Activated naive CD4-positive, alpha-beta T cell treated with anti-CD3 and anti-CD28 coated beads, Interleukin-2, amount 50 U/mL, for 72 hours (primary cell): ENCODE measurements at regions not wholly inside any gene's neighbourhood (a gene's known extent, or its start where the extent isn't known, plus 50 kb on each side); places are given as distances from the start of the nearest gene placed in this dataset.
"Not testable (repeated sequence)": the region's sequence is repeated elsewhere in the genome, so short reads cannot be mapped to it uniquely, and the experiment has no call there.

Experiments used
- ATAC-seq, 2 donors: fragments of 150-1000 bp; cut with Tn5 transposase; 2 replicates each; pipeline ENCODE4 v1.10.0; 2021; ENCODE audit warnings: mild to moderate bottlenecking in 2 of 2, moderate library complexity in 2 of 2
- DNase-seq, 2 donors: peaks; one replicate each; pipeline ENCODE4 v3.0.0; 2021 to 2022; ENCODE audit warnings: low spot score in 2 of 2
- H3K27ac Mint-ChIP-seq, 2 donors: one replicate each; pipeline ENCODE4 v1.8.0; 2022; ENCODE audit warnings: mild to moderate bottlenecking in 2 of 2, mixed read lengths in 2 of 2
- H3K36me3 Mint-ChIP-seq, 2 donors: one replicate each; pipeline ENCODE4 v1.8.0; 2022; ENCODE audit warnings: mixed read lengths in 2 of 2
- H3K9me3 Mint-ChIP-seq, 2 donors: one replicate each; pipeline ENCODE4 v1.8.0; 2022; ENCODE audit warnings: mixed read lengths in 2 of 2

- ATAC-seq: no peak
- Mint-ChIP-seq H3K27ac (no peak overlapping the region), H3K9me3 (no peaks in the 10 kb centered on the region), H3K36me3 (no peaks in the 10 kb centered on the region)
- DNase-seq: no peak
Observed at GRCh38 chr16:58940609-58941008, 206.5 kb upstream of the GOT2 start.

- ATAC-seq (no peak), DNase-seq (no peak)
- H3K9me3 Mint-ChIP-seq: no peaks in the 10 kb centered on the region
- H3K36me3 Mint-ChIP-seq: no peaks in the 10 kb centered on the region
- H3K27ac Mint-ChIP-seq: no peak overlapping the region
Observed at GRCh38 chr16:58938811-58939210, 204.7 kb upstream of the GOT2 start.

- H3K36me3 Mint-ChIP-seq: no peaks in the 10 kb centered on the region
- DNase-seq: no peak
- H3K27ac Mint-ChIP-seq: no peak overlapping the region
- no peaks in the 10 kb centered on the region for H3K9me3 Mint-ChIP-seq
- ATAC-seq: no peak
Observed at GRCh38 chr16:58937661-58938060, 203.5 kb upstream of the GOT2 start.

- no peak for DNase-seq
- Mint-ChIP-seq H3K9me3 (no peaks in the 10 kb centered on the region), H3K27ac (no peak overlapping the region), H3K36me3 (no peaks in the 10 kb centered on the region)
- no peak for ATAC-seq
Observed at GRCh38 chr16:58933186-58933585, 199.1 kb upstream of the GOT2 start.

DNA sequence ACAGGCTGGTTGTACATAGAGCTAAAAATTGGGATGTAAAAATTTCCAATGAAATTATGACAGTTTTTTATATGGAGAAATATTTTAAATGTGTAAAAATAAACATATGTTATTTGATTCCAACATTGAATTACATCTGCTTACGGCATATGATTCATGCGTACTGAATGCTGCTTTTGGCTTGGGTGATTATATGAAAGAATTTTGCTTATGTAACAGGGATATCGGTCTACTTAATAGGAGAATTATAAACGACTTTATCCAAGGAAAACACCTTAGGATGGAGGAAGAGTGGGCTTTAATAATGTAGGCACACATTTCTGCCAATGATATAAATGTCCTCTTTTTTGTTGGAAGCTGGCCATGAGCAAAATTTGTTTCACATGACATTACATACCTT is 197.3 kb upstream of the GOT2 start:
- no peak for ATAC-seq
- H3K9me3 Mint-ChIP-seq: no peaks in the 10 kb centered on the region
- no peaks in the 10 kb centered on the region for H3K36me3 Mint-ChIP-seq
- DNase-seq: no peak
- H3K27ac Mint-ChIP-seq: no peak overlapping the region

DNA sequence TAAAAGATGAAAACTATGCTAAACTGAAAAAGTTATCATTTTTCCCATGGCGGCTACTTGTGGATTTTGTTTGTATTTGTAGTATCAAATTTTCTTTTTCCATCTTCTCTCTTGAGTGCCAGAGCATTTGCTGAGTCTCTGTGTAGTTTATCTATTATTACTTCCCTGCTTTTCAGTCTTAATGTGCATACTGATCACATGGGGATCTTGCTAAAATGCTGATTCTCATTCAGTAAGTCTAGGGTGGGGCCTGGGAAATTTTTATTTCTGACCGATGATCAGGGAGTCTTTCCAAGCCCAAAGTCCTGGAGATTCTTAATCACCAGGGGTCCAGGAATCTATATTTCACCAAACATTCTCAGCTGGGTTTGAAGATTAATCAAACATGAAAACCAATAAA is 189.0 kb upstream of the GOT2 start:
- peaks cover 0 to 9% of the 10 kb centered on the region in 2 donors for H3K36me3 Mint-ChIP-seq
- H3K27ac Mint-ChIP-seq: no peak overlapping the region
- ATAC-seq (no peak), DNase-seq (no peak)
- peaks cover 0 to 7% of the 10 kb centered on the region in 2 donors for H3K9me3 Mint-ChIP-seq

- Mint-ChIP-seq H3K9me3 (peaks cover 11 to 12% of the 10 kb centered on the region in 2 donors), H3K27ac (no peak overlapping the region), H3K36me3 (no peaks in the 10 kb centered on the region)
- DNase-seq (no peak), ATAC-seq (no peak)
Observed at GRCh38 chr16:58913456-58913855, 179.3 kb upstream of the GOT2 start.

DNA sequence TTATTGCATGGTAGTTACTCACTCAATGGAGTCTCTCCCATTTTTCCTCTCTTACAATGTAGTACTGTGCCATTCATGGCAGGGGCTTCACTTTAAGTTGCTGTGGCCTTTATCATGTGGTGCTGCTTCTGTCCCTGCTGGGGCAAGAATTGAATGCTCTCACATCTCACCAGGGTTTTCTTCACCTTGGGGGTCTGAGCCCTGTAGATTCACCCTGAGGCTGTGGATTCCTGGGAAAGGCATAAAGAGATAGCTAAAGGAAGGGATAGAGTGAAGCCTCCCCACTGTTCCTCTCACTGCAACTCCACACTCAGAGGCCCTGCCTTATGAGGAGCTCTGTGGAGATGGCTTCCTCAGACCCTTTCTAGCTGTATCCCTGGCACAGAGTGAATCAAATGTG is 178.5 kb upstream of the GOT2 start:
- DNase-seq: no peak
- peaks cover 6 to 10% of the 10 kb centered on the region in 2 donors for H3K9me3 Mint-ChIP-seq
- no peak overlapping the region for H3K27ac Mint-ChIP-seq
- H3K36me3 Mint-ChIP-seq: no peaks in the 10 kb centered on the region
- no peak for ATAC-seq

GRCh38 chr16:58906981-58907715 is 173.0 kb upstream of the GOT2 start:
- DNase-seq: no peak
- Mint-ChIP-seq H3K9me3 (peaks cover 0 to 3% of the 10 kb centered on the region in 2 donors), H3K36me3 (no peaks in the 10 kb centered on the region), H3K27ac (no peak overlapping the region)
- no peak for ATAC-seq

GRCh38 chr16:58904291-58904690 is 170.2 kb upstream of the GOT2 start:
- DNase-seq (no peak), ATAC-seq (no peak)
- no peak overlapping the region for H3K27ac Mint-ChIP-seq
- no peaks in the 10 kb centered on the region for H3K36me3 Mint-ChIP-seq
- peaks cover 0 to 5% of the 10 kb centered on the region in 2 donors for H3K9me3 Mint-ChIP-seq

DNA sequence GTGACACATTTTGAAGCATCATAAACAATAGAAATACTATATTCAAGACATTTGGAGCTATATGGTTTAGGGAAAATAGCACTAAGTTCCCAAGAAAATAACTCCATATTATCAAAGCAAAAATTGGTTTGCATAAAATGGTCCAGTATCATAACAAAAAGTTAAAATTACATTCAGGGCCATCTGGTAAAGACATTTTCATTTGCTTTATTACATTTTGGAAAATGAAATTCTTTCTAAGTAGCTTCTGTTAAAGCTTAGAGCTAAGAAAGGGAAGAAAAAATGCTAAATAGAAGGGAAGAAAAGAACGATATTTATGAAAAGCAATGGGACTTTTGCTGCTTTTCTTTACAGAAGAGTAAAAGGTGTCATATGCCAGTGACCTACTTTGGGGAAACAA is 155.4 kb upstream of the GOT2 start:
- ATAC-seq: no peak
- Mint-ChIP-seq H3K27ac (no peak overlapping the region), H3K36me3 (no peaks in the 10 kb centered on the region), H3K9me3 (peaks cover 7 to 10% of the 10 kb centered on the region in 2 donors)
- no peak for DNase-seq

DNA sequence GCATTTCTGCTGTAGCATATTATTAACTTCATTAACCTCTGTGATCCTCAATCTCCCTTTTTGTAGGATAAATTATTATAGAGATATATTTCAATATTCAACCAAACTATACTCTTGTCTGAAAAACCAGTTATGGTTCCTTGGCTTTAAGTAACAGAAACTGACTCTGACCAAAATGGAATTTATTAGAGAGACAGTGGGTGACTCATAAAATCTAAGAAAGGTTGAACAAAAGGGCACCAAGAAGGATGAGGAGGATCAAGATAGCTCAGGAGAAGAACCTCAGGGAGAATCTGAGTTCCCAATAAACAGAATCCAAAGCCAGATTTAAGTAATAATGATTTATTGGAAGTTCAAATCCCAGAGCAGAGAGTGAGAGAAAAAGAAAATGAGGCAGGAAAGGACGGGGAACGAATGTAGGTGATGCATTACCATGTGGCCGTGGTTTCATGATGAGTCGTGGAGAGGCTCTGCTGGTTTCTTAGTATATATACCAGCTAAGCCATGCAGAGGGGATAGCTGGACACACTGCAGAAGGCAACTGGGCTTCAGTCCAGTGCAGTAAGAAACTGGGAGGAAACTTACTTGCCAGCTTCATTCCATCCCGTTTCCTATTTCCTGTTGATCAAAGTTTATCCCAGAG is 151.5 kb upstream of the GOT2 start:
- peaks cover 0 to 4% of the 10 kb centered on the region in 2 donors for H3K9me3 Mint-ChIP-seq
- no peaks in the 10 kb centered on the region for H3K36me3 Mint-ChIP-seq
- no peak for ATAC-seq
- no peak overlapping the region for H3K27ac Mint-ChIP-seq
- no peak for DNase-seq

DNA sequence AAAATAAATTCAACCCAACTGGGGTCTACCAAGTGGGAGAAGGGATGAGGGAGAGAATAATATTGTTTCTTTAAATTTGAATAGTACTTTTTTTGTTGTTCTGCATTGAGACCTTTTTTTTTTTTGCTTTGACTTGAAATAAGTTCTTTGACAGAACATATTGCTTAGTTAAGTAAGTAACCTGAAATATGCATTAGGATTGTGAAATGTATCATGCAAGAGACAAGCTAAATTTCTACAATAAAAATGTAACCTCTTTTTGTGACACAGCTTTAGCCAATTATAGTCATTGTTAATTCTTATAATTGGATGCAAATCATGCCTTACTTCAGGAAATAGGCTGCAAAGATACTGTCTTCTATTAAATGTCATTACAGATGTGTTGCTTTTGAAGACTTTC is 150.0 kb upstream of the GOT2 start:
- no peaks in the 10 kb centered on the region for H3K36me3 Mint-ChIP-seq
- DNase-seq: no peak
- ATAC-seq: no peak
- H3K9me3 Mint-ChIP-seq: peaks cover 5 to 11% of the 10 kb centered on the region in 2 donors
- H3K27ac Mint-ChIP-seq: no peak overlapping the region

GRCh38 chr16:58883131-58883530 is 149.0 kb upstream of the GOT2 start:
- Mint-ChIP-seq H3K27ac (no peak overlapping the region), H3K9me3 (peaks cover 8 to 15% of the 10 kb centered on the region in 2 donors), H3K36me3 (no peaks in the 10 kb centered on the region)
- DNase-seq (no peak), ATAC-seq (no peak)

DNA sequence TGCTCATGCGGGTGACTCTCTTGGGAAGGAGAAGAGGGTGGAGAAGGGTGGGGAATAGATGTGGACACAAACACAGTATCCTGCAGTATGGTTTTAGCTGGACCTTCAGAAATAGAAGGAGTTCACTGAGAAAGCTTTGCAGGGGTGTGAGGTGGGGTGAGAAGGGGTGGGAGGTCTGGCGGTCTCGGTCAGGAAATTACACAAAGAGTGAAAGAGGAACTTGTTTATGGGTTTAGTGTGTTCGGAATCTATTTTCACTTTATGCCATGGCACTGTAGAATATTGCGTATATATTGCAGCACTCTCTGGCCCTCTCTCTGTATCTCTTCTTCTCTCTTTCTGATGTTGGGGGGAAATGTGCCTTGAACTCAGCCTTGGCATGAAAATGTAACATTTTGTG is 148.2 kb upstream of the GOT2 start:
- Mint-ChIP-seq H3K36me3 (no peaks in the 10 kb centered on the region), H3K27ac (no peak overlapping the region), H3K9me3 (peaks cover 14 to 20% of the 10 kb centered on the region in 2 donors)
- ATAC-seq (no peak), DNase-seq (no peak)

DNA sequence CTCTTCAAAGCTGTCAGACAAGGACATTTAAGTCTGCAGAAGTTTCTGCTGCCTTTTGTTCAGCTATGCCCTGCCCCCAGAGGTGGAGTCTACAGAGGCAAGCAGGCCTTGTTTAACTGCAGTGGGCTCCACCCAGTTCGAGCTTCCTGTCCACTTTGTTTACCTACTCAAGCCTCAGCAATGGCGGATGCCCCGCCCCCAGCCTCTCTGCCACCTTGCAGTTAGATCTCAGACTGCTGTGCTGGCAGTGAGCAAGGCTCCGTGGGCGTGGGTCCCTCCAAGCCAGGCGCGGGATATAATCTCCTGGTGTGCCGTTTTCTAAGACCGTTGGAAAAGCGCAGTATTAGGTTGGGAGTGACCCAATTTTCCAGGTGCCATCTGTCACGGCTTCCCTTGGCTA is 144.5 kb upstream of the GOT2 start:
- H3K36me3 Mint-ChIP-seq, ATAC-seq, H3K27ac Mint-ChIP-seq, DNase-seq: not testable (repeated sequence)
- peaks cover 21 to 28% of the 10 kb centered on the region in 2 donors for H3K9me3 Mint-ChIP-seq

DNA sequence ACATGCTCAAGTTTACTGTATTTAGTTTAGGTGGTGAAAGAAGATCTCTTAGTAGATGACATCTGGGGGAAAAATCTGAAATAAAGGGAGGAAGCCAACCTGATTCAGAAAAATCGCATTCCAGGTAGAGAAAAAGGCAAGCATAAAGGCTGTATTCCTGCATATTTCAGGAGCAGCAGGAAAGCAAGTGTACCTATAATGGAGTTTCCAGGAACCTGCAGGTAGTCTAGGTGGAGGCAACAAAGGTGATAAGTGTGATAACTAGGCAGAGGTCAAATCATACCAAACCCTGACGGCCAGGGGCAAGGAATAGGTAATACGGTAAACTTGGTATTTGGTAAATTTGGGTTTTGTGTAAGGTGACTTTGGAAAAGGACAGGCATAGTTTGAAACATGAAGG is 132.8 kb upstream of the GOT2 start:
- Mint-ChIP-seq H3K9me3 (peaks cover 4 to 5% of the 10 kb centered on the region in 2 donors), H3K36me3 (no peaks in the 10 kb centered on the region), H3K27ac (no peak overlapping the region)
- no peak for DNase-seq
- ATAC-seq: no peak

DNA sequence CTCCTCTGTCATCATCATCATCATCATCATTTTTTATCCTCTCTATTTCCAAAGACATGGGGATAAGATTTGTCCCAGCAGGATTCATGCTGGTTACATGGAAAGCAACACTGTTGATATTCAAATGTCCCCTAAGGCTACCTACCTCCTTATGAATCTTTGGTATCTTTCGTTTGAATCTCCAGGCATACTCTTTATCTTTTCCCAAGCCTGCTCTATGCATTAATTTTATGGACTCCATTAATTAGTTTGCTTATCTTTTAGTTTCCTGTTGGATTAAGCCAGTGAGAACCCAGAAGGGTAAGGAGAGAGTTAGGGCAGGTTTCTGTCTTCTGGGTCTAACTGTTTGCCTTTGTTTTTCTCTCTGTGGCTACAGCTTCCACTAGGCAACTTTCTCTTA is 129.6 kb upstream of the GOT2 start:
- DNase-seq (no peak), ATAC-seq (no peak)
- H3K36me3 Mint-ChIP-seq: no peaks in the 10 kb centered on the region
- no peak overlapping the region for H3K27ac Mint-ChIP-seq
- peaks cover 4 to 5% of the 10 kb centered on the region in 2 donors for H3K9me3 Mint-ChIP-seq
